Smooth muscle cell (in vitro differentiated cells): ENCODE measurements at regions not wholly inside any gene's neighbourhood (a gene's known extent, or its start where the extent isn't known, plus 50 kb on each side); places are given as distances from the start of the nearest gene placed in this dataset.

Experiments used
- DNase-seq: peaks from one replicate; lab custom pipeline; 2025; ENCODE audit not compliant: unreplicated experiment; lab: John Stamatoyannopoulos, UW
- H2AFZ ChIP-seq: fragments of 200-600 bp; sonication (generic); 2 replicates; pipeline ENCODE4 v1.6.0; 2016; ENCODE audit warnings: antibody characterized with exemption, low read depth, mild to moderate bottlenecking
- H3F3A ChIP-seq: fragments of 200-600 bp; sonication (generic); 2 replicates; pipeline ENCODE4 v1.6.0; 2017; ENCODE audit warnings: antibody characterized with exemption, low read depth
- H3K27ac ChIP-seq: fragments of 200-600 bp; sonication (generic); 2 replicates; pipeline ENCODE4 v1.5.1; 2016; ENCODE audit warnings: low read depth, mild to moderate bottlenecking
- H3K27me3 ChIP-seq: fragments of 200-600 bp; sonication (generic); 2 replicates; pipeline ENCODE4 v1.6.1; 2016; ENCODE audit warnings: low read depth, mild to moderate bottlenecking
- H3K36me3 ChIP-seq: fragments of 200-600 bp; sonication (generic); 2 replicates; pipeline ENCODE4 v1.5.1; 2016; ENCODE audit warnings: low read depth
- H3K4me1 ChIP-seq: fragments of 200-600 bp; sonication (generic); 2 replicates; pipeline ENCODE4 v1.5.1; 2016; ENCODE audit warnings: low read depth
- H3K4me2 ChIP-seq: fragments of 200-600 bp; sonication (generic); 2 replicates; pipeline ENCODE4 v1.6.0; 2016; ENCODE audit warnings: mild to moderate bottlenecking
- H3K4me3 ChIP-seq: fragments of 200-600 bp; sonication (generic); 2 replicates; pipeline ENCODE4 v1.5.1; 2016; ENCODE audit warnings: mild to moderate bottlenecking
- H3K79me2 ChIP-seq: fragments of 200-600 bp; sonication (generic); 2 replicates; pipeline ENCODE4 v1.6.0; 2016; ENCODE audit warnings: low read depth, mild to moderate bottlenecking
- H3K9ac ChIP-seq: fragments of 200-600 bp; sonication (generic); 2 replicates; pipeline ENCODE4 v1.6.0; 2016; ENCODE audit warnings: low read depth
- H3K9me3 ChIP-seq: fragments of 200-600 bp; sonication (generic); replicated peaks from 2 replicates; pipeline ENCODE4 v1.5.1; 2016; ENCODE audit warnings: low read depth
- H4K20me1 ChIP-seq: fragments of 200-600 bp; sonication (generic); 2 replicates; pipeline ENCODE4 v1.6.0; 2016; ENCODE audit warnings: low read depth
- CTCF ChIP-seq: fragments of 200-600 bp; sonication (generic); IDR thresholded peaks from 2 replicates; pipeline ENCODE4 v1.5.1; 2017; ENCODE audit warnings: borderline replicate concordance, mild to moderate bottlenecking, antibody characterized with exemption; ENCODE audit not compliant: insufficient read depth, poor library complexity, severe bottlenecking
- WGBS: methylation state at CpG from one replicate; pipeline ENCODE4 v1.1.7; 2016; ENCODE audit warnings: low lambda C conversion rate; 5-methylcytosine and 5-hydroxymethylcytosine counted together

GRCh38 chrX:122389005-122389404 is 795.1 kb upstream of the GRIA3 start:
- Histone ChIP-seq H3K9ac (no peak overlapping the region), H3K79me2 (no peaks in the 10 kb centered on the region), H3K27ac (no peak overlapping the region), H3F3A (no peaks in the 10 kb centered on the region), H3K4me2 (no peak overlapping the region), H3K27me3 (no peaks in the 10 kb centered on the region), H2AFZ (no peak overlapping the region), H3K9me3 (no peaks in the 10 kb centered on the region), H4K20me1 (no peaks in the 10 kb centered on the region), H3K4me3 (no peak overlapping the region), H3K4me1 (no peaks in the 10 kb centered on the region), H3K36me3 (no peaks in the 10 kb centered on the region)
- DNase-seq = no peak
- no peak for TF ChIP-seq CTCF
- 84% methylated on average over 19 of the region's 19 CpGs for WGBS

GRCh38 chrX:122418758-122419157 is 765.3 kb upstream of the GRIA3 start:
- Histone ChIP-seq H3K4me3 (no peak overlapping the region), H3K9ac (no peak overlapping the region), H3F3A (no peaks in the 10 kb centered on the region), H3K36me3 (no peaks in the 10 kb centered on the region), H3K9me3 (no peaks in the 10 kb centered on the region), H2AFZ (no peak overlapping the region), H3K4me2 (no peak overlapping the region), H3K27ac (no peak overlapping the region), H3K79me2 (no peaks in the 10 kb centered on the region), H3K27me3 (no peaks in the 10 kb centered on the region), H3K4me1 (no peaks in the 10 kb centered on the region), H4K20me1 (no peaks in the 10 kb centered on the region)
- no peak for TF ChIP-seq CTCF
- 85% methylated on average over 7 of the region's 7 CpGs for WGBS
- no peak for DNase-seq

GRCh38 chrX:122421434-122422121 is 762.5 kb upstream of the GRIA3 start:
- no peaks in the 10 kb centered on the region for H3K27me3 ChIP-seq
- no peaks in the 10 kb centered on the region for H3K4me1 ChIP-seq
- no peak overlapping the region for H3K4me2 ChIP-seq
- no peak overlapping the region for H3K27ac ChIP-seq
- no peaks in the 10 kb centered on the region for H3K36me3 ChIP-seq
- 79% methylated on average over 5 of the region's 5 CpGs for WGBS
- no peak for TF ChIP-seq CTCF
- no peaks in the 10 kb centered on the region for H4K20me1 ChIP-seq
- H3F3A ChIP-seq = no peaks in the 10 kb centered on the region
- H2AFZ ChIP-seq = no peak overlapping the region
- no peak overlapping the region for H3K4me3 ChIP-seq
- DNase-seq = no peak
- H3K9me3 ChIP-seq = no peaks in the 10 kb centered on the region
- H3K79me2 ChIP-seq = no peaks in the 10 kb centered on the region
- no peak overlapping the region for H3K9ac ChIP-seq

- TF ChIP-seq CTCF = no peak
- Histone ChIP-seq H3K4me3 (no peak overlapping the region), H3K79me2 (no peaks in the 10 kb centered on the region), H4K20me1 (no peaks in the 10 kb centered on the region), H3K9ac (no peak overlapping the region), H3K4me1 (no peaks in the 10 kb centered on the region), H2AFZ (no peak overlapping the region), H3K9me3 (no peaks in the 10 kb centered on the region), H3F3A (no peaks in the 10 kb centered on the region), H3K27ac (no peak overlapping the region), H3K36me3 (no peaks in the 10 kb centered on the region), H3K27me3 (no peaks in the 10 kb centered on the region), H3K4me2 (no peak overlapping the region)
- 68% methylated on average over 2 of the region's 2 CpGs for WGBS
- no peak for DNase-seq
Observed at GRCh38 chrX:122422547-122422946, 761.5 kb upstream of the GRIA3 start.
